HL-60/S4 treated with phorbol 12-myristate 13-acetate at 8.2 ng/mL for 4 days and 3 days (cell line): ENCODE measurements at regions not wholly inside any gene's neighbourhood (a gene's known extent, or its start where the extent isn't known, plus 50 kb on each side); places are given as distances from the start of the nearest gene placed in this dataset.
"Not testable (repeated sequence)": the region's sequence is repeated elsewhere in the genome, so short reads cannot be mapped to it uniquely, and the experiment has no call there.

Source experiments
- in situ Hi-C: fragments of 300-500 bp; cut with MboI; formaldehyde crosslinking; loops from 2 replicates; pipeline ENCODE4 v1.15.0; 2022; ENCODE audit warnings: low sequenced_read_pairs

DNA sequence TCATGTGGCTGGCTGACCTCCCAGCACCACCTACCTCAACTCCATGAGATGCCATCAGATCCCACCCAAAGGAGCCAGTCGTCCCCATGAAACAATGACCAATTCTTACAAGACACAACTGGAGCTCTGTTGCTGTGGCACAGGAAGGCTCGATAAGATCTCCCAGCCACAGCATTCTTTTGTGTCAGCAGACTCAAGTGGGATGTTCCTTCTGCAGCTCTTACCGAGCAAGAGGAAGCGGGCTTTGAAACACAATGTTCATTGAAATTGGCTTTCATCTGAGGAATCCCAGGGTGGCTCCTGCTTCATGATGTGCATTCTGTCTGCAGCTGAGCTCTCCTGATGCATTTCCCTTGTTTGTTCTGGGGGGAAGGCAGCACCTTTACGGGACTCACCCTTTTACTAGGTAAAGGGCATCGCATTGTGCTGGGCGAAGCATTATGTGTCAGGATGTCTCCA is 222.0 kb upstream of the SGK1 start:
- in situ Hi-C loops = no loop called here

DNA sequence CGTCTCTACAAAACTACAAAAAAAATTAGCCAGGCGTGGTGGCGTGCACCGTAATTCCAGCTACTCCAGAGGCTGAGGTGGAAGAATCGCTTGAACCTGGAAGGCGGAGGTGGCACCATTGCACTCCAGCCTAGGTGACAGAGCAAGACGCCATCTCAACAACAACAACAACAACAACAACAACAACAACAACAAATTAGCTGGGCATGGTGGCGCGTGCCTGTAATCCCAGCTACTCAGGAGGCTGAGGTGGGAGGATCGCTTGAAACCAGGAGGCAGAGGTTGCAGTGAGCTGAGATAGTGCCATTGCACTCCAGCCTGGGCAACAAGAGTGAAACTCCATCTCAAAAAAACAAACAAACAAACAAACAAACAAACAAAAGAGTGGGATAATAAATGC is 219.9 kb upstream of the SGK1 start:
- in situ Hi-C loops = not testable (repeated sequence)

DNA sequence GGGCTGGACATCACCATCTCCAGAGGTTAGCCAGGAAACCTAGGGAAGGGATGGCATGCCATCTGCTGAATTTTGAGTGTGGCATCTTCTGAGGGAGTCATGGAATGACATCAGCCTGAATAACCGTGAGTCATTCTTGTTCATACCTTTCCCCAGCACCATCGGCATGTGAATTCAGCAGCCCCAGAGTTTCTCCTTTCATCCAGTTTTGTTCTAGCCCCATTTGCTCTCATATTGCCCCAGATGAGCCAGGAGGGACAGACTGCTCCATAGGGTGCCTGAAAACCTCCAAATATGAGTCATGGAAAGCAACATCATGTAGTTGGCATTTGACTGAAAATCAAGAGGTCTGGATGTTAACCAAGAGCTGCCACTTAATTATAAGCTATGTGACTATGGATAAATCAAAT is 219.2 kb upstream of the SGK1 start:
- in situ Hi-C loops = no loop called here

DNA sequence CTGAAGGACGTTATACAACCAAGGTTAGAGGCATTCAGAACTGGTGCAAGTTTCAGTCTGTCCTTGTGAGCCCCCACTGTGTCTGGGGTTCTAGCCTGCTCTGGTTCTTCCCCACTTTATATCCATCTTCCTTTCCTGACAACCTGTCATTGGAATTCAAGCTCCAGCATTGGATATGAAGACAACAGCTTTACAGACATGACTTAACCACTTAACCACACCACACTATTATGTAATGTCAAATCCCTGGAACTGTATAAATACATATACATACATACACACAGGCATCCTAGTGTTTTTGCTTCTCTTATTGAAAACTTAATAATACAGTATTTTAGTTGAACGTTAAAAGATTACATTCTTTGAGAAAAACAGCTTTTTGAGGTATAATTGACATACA is 217.9 kb upstream of the SGK1 start:
- in situ Hi-C loops = no loop called here

DNA sequence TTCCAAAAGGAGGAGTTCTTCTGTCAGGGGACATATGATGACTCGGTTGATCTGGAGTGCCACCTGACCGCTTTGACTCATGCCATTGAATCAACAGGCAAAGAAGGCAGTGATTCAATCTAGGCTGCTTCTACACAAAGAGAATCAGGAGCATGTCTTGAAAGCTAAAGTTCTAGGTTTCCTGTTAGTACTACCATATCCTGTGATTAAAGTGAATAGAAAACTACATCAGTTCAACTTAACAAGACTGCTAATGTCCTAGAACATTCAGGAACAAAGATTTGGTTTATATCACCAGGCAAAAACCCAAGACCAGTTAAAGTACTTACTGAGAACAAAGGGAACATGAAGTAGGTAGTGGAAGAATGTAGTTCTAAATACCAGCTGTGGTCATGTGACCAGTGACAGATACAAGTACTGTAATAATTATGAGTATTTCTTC is 216.8 kb upstream of the SGK1 start:
- in situ Hi-C loops = no loop called here

DNA sequence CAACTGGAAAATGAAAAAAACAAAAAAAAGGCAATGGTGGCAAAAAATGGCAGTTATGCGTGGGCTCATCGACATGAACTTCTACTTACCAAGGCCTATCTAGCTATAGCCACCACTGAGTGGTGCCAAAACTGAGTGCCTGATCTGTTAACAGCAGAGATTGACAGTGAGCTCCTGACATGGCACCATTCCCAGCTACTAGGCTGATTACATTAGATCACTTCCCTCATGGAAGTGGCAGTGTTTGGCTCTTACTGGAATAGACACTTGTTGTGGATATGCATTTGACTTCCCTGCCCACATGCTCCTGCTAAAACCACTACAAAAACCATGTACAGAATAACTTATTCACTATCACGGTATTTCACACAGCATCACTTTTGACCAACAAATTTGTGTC is 216.1 kb upstream of the SGK1 start:
- in situ Hi-C loops = no loop called here

DNA sequence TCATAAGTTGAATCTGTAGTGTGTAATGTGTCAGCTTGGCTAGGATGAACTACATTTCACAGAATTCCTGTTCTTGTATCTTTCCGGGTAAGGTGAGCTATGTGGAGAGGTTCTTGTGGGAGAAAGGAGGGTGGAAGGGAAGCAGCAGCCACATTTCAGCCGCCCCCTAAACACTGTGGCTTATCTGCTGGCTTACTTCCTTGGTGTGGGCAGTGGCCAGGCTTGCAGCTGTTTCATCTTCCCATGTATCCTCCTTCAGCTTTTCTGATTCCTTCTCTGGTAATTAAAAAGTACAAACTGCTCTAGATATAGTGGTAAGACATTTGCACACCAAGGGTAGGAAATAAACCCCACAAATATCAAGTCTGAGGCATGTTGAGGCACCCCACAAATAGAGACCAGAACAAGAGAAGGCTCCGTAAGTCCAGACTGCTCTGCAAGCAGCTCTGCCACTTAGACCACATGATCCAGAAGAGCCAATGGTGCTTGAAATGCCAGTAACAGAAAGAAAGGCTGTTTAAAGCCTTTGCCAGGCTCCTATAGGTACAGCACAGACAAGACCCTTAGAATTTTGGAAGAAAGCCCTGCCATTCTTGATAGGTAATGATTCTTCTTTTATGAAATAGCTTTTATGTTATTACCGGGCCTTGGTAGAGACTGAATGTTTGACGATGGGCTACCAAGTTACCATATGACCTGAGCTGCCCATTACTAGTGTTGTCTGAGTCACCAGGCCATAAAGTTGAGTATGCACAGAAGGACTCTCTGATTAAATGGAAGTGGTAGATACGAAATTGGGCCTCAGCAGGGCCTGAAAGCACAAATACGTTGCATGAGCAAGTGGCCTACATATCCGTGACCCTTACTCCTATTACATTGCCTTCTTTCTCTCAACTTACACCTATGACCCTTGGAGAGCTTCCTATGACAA is 215.0 kb upstream of the SGK1 start:
- in situ Hi-C loops = no loop called here

DNA sequence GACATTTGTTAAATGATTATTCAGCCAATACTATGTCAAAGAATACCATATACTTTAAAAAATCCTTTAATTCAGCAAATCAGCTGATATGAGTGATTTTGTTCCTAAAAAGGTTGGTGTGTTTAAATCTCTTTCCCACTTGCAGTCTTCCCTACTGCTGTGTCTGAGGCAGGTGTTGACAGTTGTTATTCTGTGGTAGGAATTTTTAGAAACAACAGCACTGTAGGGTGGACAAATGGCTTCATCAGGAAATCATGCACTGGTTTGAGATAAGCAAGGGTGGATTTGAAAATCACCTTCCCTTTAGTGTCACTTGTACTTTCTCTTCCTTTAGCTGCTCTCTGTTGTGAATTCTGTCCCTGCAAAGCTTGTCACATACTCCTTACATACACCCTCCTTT is 213.7 kb upstream of the SGK1 start:
- in situ Hi-C loops = no loop called here

DNA sequence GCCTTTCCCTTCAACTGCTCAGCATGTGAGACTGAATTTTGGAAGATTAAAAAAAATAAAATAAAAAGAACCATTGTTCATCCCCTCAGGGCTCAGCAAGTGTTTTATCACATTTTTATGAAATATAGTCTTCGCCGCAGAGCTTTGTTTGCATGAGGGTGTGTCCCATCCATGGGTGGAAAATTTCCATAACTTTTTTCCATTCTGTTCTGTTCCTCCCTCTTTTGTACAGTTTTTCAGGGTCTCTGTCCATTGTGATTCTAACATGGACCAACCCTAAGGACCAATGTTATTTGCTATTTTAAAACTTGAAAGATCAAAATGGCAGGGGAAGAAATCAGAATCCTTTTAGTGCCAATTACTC is 213.3 kb upstream of the SGK1 start:
- in situ Hi-C loops = no loop called here

DNA sequence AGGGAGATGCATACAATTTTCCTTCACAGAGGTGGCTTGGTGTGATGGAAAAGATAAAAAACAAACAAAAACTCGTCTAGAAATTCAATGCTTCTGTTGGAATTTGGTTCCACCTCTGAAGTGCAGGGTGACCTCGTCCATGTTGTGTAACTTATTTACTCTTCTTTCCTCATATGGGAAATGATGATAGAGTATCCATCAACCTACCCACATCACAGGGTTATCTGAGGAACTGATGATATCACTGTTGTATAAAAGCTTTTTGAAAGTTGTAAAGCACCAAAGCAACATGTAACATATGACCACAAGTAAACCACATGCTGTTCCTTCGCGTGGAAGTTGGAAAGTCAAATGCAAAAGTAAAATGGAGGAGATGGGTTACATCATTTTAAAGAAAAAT is 212.0 kb upstream of the SGK1 start:
- in situ Hi-C loops = no loop called here

DNA sequence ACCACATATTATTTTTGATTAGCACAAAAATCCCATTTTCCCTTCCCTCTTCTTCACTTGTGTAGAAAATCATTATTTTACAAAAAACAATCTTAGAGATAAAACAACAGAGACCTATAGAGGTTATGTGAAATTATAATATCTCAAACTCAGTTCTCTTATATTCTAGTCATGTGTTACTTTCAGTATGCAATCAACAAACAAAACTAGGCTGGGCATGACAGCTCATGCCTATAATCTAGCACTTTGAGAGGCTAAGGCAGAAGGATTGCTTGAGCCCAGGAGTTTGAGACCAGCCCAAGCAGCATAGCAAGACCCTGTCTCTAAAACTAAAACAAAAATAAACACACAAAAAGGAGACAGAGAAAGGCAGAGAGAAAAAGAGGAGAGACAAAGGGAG is 211.4 kb upstream of the SGK1 start:
- in situ Hi-C loops = no loop called here

DNA sequence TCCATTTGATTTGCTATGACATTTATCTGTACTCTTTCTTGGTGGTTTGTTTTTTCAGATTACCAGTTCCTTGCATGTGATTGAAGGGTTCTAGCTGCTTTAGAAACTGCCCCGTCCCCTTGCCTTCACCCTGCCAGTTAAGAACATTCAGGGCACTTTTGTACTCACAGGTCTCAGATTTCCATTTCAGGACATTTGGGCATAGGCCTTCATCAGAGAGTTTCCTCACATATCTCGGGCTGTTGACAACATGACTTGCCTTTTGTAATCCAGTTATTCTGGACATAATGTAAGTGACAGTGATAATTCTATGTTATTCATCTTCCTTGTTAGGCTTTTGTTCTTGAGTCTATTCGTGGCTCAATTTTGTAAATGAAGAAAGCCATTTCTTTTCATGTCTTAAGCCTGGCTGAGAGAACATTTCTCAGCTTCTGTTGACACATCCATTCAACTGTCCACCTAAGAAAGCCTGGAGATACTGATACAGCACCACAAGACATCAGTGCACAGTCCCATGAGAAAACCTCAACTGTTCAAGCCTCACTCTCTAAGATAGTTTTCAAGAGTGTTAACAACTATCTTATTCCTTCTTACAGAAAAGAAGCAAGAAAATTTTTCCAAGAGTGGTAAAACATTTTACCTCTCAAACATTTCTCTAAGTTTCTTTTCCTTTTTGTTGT is 209.3 kb upstream of the SGK1 start:
- in situ Hi-C loops = no loop called here

DNA sequence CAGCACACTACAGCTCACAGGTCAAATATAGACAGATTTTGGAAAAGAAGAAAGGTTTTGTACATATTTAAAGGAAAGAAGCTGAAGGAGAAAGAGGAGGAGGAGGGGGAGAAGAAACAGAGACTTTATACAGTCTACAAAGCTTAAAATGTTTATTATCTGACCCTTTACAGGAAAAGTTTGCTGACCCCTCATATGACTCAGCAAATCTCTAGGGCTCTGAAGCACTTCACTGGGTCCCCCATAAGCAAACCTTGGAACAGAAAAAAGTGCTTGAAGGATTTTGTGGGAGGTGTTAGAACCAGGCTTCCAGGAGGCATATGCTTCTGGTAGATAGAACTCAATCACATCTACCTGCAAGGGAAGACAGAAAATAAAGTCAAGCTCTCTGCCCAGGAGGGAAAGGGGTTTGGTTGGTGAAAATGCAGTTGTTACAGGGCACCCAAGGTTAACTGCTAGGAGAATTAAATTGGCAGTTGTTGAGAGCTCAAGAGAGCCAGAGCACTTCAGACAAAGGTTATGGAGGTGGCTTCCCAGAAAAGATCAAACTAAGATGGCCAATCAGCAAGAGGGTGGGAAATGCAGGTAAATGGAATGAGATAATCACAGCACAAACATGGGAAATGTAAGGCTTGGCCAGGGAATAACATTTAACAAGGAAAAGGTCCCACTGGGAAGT is 207.4 kb upstream of the SGK1 start:
- in situ Hi-C loops = no loop called here

DNA sequence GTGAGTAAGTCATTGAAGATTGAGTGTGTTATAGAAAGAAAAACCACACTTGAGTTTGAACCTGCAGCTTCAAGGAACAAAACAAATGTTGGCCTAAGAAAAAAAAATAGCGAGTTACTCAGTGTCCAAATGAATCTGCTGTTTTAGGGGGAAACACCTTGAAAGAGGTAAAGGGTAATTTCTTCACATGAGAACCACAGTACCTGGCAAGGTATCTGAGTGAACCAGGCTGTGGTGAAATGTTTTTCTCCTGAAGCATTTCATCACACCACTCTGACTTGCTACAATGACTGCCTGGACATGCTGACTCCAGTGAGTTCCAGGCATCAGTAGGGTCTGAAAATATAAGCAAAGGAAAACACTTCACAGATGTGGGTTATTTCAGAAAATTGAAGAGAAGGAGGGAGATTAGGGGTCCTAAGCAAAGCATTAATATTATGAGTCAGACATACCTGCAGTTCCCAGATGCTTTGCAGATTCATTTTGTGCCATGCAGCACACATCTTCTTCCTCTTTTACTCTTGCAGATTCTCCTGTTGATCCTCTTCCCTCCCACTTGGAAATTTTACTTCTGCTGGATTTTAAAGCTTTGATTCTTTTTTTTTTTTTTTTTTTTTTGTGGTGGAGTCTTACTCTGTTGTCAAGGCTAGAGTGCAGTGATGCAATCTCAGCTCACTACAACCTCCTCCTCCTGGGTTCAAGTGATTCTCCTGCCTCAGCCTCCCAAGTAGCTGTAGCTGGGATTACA is 206.2 kb upstream of the SGK1 start:
- in situ Hi-C loops = no loop called here

DNA sequence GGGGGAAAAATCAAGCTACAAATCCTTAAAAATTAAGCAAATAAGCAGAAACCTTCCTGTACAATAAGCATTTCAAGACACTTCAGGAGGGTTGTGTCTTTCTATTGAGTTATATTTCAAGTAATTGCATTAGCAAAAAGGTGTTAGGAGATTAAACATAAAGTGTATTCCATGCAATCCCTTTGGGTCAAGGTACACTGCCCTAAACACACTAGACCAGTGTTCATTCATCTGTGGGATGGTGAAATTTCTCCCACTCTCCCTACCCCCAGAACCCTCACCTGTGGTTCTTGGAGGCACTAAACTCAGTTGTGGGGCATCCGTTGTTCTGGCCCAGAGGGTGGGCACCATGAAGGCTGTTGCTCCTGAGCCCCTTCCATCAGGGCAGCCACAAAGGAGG is 205.1 kb upstream of the SGK1 start:
- in situ Hi-C loops = no loop called here

DNA sequence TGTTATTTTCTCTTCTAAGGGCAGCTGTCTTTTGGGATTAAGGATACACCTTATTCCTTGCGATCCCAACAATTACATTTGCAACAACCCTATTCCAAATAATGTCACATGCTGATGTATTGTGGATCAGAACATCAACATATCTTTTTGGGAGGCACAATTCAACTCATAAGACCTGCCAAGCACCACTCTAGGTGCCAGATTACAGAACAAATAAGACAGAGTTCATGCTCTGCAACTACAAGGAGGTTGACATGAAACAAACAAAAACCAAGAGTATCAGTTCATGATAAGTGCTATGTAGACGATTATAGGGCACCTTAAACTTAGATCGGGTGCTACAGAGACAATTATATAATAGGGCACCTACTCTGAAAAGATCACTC is 203.2 kb upstream of the SGK1 start:
- in situ Hi-C loops = no loop called here

DNA sequence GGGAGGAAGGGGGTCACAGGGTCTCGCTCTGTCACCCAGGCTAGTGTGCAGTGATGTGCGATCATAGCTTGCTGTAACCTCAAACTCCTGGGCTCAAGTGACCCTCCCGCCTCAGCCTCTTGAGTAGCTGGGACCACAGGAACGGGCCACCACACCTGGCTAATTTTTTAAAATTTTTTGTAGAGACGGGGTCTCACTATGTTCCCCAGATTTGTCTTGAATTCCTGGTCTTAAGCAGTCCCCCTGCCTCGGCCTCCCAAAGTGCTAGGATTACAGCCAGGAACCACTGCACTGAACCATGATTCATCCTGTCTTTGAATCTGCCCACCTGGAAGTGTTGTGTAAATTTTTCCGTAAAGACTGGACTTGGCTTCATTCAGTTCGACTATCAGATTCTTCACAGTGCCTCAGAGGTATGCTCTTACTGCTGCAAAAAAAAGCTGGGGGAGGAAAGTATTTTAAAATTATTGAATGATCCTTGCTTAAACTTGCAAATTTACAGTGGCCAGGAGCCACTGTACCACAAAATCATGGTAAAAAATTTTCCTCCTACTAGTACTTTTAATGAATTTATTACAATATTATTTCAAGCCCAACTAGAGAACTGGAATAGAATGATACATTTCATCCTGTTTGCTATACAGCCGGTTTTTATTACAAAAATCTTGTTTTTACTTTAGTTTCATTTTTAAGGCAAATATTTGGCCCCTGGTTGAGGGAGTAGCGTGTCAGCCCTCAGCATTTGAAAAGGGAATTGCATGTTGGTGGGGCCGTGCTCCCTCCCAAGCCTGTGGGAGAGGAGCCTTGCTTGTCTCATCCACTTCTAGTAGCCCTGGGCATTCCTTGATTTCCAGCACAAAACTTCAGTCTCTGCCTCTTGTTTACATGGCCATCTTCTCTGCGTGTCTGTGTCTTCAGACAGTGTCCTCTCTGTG is 202.5 kb upstream of the SGK1 start:
- in situ Hi-C loops = no loop called here

DNA sequence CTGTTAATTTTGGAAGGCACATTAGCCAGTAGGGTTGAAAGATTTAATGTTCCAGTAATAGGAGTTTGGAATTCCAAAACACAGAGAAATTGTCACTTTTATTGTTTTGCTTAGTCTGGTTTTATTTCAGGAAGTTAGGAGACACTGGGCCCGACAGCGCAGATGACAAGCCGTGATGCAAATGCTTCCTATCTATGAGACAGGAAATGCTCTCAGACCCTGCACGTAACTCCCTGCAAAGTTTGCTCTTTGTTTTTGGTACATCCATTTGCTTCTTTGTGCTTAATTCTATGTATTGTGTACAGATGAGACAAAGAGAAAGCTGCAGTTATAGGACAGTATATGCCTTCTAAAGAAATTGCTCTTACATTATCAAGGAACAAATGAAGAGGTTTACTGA is 201.6 kb upstream of the SGK1 start:
- in situ Hi-C loops = no loop called here

DNA sequence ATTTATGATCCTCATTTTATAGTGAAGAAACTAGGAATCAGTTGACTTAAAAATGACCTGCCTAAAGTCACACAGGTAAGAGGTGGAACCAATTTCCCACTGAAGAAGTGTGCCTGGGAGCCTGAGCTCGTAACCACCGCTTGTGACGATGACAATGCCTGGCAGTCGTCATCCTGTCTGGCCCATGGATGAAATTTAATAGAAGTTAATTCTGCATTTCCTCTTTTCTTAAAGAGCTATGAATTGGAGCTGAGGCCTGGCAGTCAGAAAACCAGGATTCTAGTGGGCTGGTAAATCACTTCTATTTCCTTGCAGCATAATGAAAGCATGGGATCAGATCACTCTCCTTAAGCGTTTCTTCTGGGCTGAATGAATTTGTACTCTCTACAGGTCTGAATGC is 200.0 kb upstream of the SGK1 start:
- in situ Hi-C loops = no loop called here

DNA sequence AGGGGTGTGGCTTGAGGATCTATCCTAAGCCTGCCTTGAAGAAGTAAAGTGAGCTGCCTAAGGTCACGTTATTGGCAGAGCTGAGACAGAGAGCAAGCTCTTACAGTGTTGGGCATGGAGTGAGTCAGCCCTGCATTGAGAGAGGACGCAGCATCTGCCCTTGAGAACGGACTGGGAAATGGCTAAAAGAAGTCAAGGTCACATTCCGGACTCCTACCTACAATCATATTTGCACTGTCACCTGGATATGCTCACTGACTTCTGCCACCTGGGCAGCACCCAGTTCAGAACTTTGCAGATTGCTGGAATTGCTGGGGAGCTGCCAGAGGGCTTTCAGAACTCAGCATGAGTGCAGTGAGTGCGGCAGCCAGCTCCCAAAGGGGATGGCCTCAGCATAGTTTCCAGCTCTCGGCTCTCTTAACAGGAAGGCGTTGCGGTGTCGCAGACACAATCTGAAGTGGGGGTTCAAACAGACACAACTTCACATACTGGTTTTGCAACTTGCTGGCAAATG is 199.3 kb upstream of the SGK1 start:
- in situ Hi-C loops = no loop called here
